ENCODE measurements at regions not wholly inside any gene's neighbourhood (a gene's known extent, or its start where the extent isn't known, plus 50 kb on each side); places are given as distances from the start of the nearest gene placed in this dataset. TPM values are rescaled to one million over a fixed set of nuclear protein-coding genes. Genes with fewer than 3 reads are reported as not detected.

Small RNA genes lying in the stretch of these regions (small RNA-seq; reads per million reads assigned to genes)
- not detected for gene RF00156 (ENCODE audit: insufficient read depth)
